HEK293 (cell line): ENCODE measurements at regions not wholly inside any gene's neighbourhood (a gene's known extent, or its start where the extent isn't known, plus 50 kb on each side); places are given as distances from the start of the nearest gene placed in this dataset.

ENCODE experiments used
- RBAK ChIP-seq: fragments of 450-650 bp; formaldehyde crosslinking; IDR thresholded peaks from 2 replicates; pipeline ENCODE4 v1.5.1; 2016; ENCODE audit warnings: missing biosample characterization, missing genetic modification characterization
- ZNF16 ChIP-seq: fragments of 450-650 bp; formaldehyde crosslinking; IDR thresholded peaks from 2 replicates; pipeline ENCODE4 v1.5.1; 2016; ENCODE audit warnings: low read depth, missing biosample characterization, missing genetic modification characterization
- ZNF202 ChIP-seq: fragments of 450-650 bp; formaldehyde crosslinking; IDR thresholded peaks from 2 replicates; pipeline ENCODE4 v1.5.1; 2016; ENCODE audit warnings: missing biosample characterization, missing genetic modification characterization, borderline replicate concordance
- ZNF350 ChIP-seq: fragments of 450-650 bp; formaldehyde crosslinking; IDR thresholded peaks from 2 replicates; pipeline ENCODE4 v1.5.0; 2017; ENCODE audit warnings: missing biosample characterization, mild to moderate bottlenecking, missing genetic modification characterization
- ZNF561 ChIP-seq: fragments of 450-650 bp; IDR thresholded peaks from 2 replicates; pipeline ENCODE4 v1.5.1; 2018; ENCODE audit warnings: missing biosample characterization, missing genetic modification characterization, borderline replicate concordance
- ZNF701 ChIP-seq: fragments of 450-650 bp; formaldehyde crosslinking; IDR thresholded peaks from 2 replicates; pipeline ENCODE4 v1.5.1; 2016; ENCODE audit warnings: missing biosample characterization, missing genetic modification characterization
- TF ChIP-seq, protein P1 (sequence below): fragments of 450-650 bp; formaldehyde crosslinking; IDR thresholded peaks from 2 replicates; pipeline ENCODE4 v1.5.1; 2016; ENCODE audit warnings: missing biosample characterization, missing genetic modification characterization
- TF ChIP-seq, protein P2 (sequence below): fragments of 450-650 bp; formaldehyde crosslinking; IDR thresholded peaks from 2 replicates; pipeline ENCODE4 v1.5.1; 2016; ENCODE audit warnings: missing biosample characterization, missing genetic modification characterization
- TF ChIP-seq, protein P3 (sequence below): fragments of 450-650 bp; formaldehyde crosslinking; IDR thresholded peaks from 2 replicates; pipeline ENCODE4 v1.5.1; 2016; ENCODE audit warnings: missing biosample characterization, missing genetic modification characterization
- TF ChIP-seq, protein P4 (sequence below): fragments of 450-650 bp; formaldehyde crosslinking; IDR thresholded peaks from 2 replicates; pipeline ENCODE4 v1.5.1; 2016; ENCODE audit warnings: missing biosample characterization, missing genetic modification characterization

DNA sequence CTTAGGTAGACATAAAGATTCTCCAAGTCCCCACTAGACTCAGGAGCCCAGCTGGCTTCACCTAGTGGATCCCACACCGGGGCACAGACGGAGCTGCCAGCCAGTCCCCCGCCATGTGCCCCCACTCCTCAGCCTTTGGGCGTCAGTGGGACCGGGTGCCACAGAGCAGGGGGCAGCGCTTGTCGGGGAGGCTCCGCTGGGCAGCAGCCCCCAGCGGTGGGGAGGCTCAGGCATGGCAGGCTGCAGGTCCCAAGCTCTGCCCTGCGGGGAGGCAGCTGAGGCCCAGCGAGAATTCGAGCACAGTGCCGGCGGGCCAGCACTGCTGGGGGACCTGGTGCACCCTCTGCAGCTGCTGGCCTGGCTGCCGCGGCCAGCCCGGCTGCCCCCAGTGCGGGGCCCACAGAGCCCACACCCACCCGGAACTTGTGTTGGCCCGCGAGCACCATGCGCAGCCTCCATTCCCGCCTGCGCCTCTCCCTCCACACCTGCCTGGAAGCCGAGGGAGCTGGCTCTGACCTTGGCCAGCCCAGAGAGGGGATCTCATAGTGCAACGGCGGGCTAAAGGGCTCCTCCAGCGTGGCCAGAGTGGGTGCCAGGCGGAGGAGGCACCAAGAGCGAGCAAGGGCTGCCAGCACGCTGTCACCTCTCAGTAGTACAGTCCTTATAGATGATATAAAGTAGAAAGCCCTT is 390.7 kb downstream of the PLK2 start:
- TF ChIP-seq ZNF350: no peak
- TF ChIP-seq, protein P1, sequence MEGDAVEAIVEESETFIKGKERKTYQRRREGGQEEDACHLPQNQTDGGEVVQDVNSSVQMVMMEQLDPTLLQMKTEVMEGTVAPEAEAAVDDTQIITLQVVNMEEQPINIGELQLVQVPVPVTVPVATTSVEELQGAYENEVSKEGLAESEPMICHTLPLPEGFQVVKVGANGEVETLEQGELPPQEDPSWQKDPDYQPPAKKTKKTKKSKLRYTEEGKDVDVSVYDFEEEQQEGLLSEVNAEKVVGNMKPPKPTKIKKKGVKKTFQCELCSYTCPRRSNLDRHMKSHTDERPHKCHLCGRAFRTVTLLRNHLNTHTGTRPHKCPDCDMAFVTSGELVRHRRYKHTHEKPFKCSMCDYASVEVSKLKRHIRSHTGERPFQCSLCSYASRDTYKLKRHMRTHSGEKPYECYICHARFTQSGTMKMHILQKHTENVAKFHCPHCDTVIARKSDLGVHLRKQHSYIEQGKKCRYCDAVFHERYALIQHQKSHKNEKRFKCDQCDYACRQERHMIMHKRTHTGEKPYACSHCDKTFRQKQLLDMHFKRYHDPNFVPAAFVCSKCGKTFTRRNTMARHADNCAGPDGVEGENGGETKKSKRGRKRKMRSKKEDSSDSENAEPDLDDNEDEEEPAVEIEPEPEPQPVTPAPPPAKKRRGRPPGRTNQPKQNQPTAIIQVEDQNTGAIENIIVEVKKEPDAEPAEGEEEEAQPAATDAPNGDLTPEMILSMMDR (tag by site-specific recombination): no peak
- TF ChIP-seq, protein P2, sequence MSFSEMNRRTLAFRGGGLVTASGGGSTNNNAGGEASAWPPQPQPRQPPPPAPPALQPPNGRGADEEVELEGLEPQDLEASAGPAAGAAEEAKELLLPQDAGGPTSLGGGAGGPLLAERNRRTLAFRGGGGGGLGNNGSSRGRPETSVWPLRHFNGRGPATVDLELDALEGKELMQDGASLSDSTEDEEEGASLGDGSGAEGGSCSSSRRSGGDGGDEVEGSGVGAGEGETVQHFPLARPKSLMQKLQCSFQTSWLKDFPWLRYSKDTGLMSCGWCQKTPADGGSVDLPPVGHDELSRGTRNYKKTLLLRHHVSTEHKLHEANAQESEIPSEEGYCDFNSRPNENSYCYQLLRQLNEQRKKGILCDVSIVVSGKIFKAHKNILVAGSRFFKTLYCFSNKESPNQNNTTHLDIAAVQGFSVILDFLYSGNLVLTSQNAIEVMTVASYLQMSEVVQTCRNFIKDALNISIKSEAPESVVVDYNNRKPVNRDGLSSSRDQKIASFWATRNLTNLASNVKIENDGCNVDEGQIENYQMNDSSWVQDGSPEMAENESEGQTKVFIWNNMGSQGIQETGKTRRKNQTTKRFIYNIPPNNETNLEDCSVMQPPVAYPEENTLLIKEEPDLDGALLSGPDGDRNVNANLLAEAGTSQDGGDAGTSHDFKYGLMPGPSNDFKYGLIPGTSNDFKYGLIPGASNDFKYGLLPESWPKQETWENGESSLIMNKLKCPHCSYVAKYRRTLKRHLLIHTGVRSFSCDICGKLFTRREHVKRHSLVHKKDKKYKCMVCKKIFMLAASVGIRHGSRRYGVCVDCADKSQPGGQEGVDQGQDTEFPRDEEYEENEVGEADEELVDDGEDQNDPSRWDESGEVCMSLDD (tag by site-specific recombination): no peak
- TF ChIP-seq RBAK (tag by site-specific recombination): no peak
- peak; percentile 58; the same call in 1 of the 2 replicates for TF ChIP-seq ZNF202 (tag by site-specific recombination)
- TF ChIP-seq, protein P3, sequence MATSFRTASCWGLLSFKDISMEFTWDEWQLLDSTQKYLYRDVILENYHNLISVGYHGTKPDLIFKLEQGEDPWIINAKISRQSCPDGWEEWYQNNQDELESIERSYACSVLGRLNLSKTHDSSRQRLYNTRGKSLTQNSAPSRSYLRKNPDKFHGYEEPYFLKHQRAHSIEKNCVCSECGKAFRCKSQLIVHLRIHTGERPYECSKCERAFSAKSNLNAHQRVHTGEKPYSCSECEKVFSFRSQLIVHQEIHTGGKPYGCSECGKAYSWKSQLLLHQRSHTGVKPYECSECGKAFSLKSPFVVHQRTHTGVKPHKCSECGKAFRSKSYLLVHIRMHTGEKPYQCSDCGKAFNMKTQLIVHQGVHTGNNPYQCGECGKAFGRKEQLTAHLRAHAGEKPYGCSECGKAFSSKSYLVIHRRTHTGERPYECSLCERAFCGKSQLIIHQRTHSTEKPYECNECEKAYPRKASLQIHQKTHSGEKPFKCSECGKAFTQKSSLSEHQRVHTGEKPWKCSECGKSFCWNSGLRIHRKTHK (tag by site-specific recombination): no peak
- no peak for TF ChIP-seq ZNF701 (tag by site-specific recombination)
- TF ChIP-seq, protein P4, sequence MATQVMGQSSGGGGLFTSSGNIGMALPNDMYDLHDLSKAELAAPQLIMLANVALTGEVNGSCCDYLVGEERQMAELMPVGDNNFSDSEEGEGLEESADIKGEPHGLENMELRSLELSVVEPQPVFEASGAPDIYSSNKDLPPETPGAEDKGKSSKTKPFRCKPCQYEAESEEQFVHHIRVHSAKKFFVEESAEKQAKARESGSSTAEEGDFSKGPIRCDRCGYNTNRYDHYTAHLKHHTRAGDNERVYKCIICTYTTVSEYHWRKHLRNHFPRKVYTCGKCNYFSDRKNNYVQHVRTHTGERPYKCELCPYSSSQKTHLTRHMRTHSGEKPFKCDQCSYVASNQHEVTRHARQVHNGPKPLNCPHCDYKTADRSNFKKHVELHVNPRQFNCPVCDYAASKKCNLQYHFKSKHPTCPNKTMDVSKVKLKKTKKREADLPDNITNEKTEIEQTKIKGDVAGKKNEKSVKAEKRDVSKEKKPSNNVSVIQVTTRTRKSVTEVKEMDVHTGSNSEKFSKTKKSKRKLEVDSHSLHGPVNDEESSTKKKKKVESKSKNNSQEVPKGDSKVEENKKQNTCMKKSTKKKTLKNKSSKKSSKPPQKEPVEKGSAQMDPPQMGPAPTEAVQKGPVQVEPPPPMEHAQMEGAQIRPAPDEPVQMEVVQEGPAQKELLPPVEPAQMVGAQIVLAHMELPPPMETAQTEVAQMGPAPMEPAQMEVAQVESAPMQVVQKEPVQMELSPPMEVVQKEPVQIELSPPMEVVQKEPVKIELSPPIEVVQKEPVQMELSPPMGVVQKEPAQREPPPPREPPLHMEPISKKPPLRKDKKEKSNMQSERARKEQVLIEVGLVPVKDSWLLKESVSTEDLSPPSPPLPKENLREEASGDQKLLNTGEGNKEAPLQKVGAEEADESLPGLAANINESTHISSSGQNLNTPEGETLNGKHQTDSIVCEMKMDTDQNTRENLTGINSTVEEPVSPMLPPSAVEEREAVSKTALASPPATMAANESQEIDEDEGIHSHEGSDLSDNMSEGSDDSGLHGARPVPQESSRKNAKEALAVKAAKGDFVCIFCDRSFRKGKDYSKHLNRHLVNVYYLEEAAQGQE (tag by site-specific recombination): no peak
- no peak for TF ChIP-seq ZNF561 (tag by site-specific recombination)
- no peak for TF ChIP-seq ZNF16 (tag by site-specific recombination)
